ENCODE measurements at regions not wholly inside any gene's neighbourhood (a gene's known extent, or its start where the extent isn't known, plus 50 kb on each side); places are given as distances from the start of the nearest gene placed in this dataset.
"Not testable (repeated sequence)": the region's sequence is repeated elsewhere in the genome, so short reads cannot be mapped to it uniquely, and the experiment has no call there.

DNA sequence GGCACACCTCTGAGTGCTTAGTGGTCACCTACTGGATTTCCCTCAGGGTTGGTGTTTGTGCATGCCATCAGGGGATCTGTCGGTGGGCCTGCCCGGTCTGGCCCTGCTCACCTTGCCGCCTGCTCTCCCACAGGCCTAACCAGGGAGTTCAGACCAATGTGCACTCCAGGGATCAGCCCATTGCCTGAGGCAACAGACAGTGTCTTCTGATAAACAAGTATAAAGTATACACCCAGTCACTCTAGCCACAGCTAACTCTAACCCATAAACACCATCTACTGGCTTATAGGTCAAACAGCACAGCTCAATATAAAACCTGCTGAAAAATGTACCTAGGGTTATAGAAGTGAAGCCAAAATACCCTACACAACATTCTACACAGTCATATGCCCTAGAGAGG, 1300.0 kb downstream of the PLA2G4A start:
- CTCF ChIA-PET: no interaction called here
- Mint-ChIP-seq H3K36me3 (ENCODE audit: low read depth) (no peaks in the 10 kb centered on the region), H3K27me3 (ENCODE audit: low read depth) (no peaks in the 10 kb centered on the region), H3K9me3 (ENCODE audit: insufficient read depth) (peaks cover 8% of the 10 kb centered on the region), H3K27ac (no peak overlapping the region), H3K4me3 (no peak overlapping the region), H3K4me1 (ENCODE audit: low read depth) (no peaks in the 10 kb centered on the region)
- no peak for DNase-seq
- POLR2A ChIA-PET: no interaction called here
- ATAC-seq: no peak

DNA sequence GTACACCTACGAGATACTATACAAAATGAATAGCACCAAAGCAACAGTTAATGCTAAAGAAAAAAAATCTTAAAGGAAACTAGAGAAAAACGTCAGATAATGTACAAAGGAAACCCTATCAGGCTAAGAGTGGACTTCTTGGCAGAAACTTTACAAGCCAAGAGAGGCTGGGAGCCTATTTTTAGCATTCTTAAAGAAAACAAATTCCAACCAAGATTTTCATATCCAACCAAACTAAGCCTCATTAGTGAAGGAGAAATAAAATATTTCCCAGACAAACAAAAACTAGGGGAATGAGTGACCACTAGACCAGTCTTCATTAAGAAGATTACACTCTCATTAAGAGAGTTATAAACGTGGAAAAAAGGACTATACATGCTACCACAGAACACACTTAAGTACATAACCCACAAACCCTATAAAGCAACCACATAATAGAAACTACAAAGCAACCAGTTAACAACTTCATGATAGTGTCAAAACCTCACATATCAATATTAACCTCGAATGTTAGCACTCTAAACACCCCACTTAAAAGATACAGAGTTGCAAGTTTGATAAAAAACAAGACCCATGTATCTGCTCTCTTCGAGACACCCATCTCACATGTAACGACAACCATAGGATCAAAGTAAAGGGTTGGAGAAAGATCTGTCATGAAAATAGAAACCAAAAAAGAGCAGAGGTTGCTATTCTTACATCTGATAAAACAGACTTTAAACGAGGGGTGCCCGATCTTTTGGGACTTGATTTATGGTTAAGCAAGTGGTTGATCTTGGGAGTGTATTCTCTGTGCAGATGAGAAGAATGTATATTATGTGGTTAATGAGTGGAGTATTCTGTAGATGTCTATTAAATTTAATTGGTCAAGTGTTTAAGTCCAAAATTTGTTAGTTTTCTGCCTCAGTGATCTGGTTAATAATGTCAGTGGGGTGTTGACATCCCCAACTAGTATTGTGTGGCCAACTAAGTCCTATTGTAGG, 1301.4 kb downstream of the PLA2G4A start:
- Mint-ChIP-seq H3K27ac (no peak overlapping the region), H3K36me3 (ENCODE audit: low read depth) (no peaks in the 10 kb centered on the region), H3K4me1 (ENCODE audit: low read depth) (no peaks in the 10 kb centered on the region), H3K4me3 (no peak overlapping the region), H3K9me3 (ENCODE audit: insufficient read depth) (peaks cover 8% of the 10 kb centered on the region), H3K27me3 (ENCODE audit: low read depth) (no peaks in the 10 kb centered on the region)
- no peak for ATAC-seq
- CTCF ChIA-PET: no interaction called here
- no peak for DNase-seq
- POLR2A ChIA-PET: no interaction called here

DNA sequence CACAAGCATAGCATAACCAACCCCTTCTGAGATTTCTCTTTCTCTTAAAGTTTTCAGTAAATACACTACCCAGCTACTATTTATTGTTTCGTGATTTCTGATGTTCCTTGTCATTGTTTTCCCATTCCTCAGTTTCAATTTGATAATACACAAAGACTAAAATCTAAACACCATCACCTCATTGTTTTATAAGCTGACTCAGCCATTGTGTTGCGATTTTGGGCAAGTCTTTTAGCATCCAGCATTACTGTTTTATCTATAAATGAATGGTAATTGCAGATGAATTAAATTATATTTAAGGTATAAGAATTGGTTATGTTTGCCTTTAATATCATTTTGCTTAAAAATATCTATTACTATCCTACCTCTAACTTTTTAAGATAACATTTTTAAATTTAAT, 1308.5 kb downstream of the PLA2G4A start:
- ChIA-PET CTCF (no interaction called here), POLR2A (no interaction called here)
- no peak overlapping the region for H3K27ac Mint-ChIP-seq
- no peak overlapping the region for H3K4me3 Mint-ChIP-seq
- DNase-seq: no peak
- no peaks in the 10 kb centered on the region for H3K36me3 Mint-ChIP-seq (ENCODE audit: low read depth)
- no peaks in the 10 kb centered on the region for H3K4me1 Mint-ChIP-seq (ENCODE audit: low read depth)
- no peaks in the 10 kb centered on the region for H3K9me3 Mint-ChIP-seq (ENCODE audit: insufficient read depth)
- no peak for ATAC-seq
- H3K27me3 Mint-ChIP-seq (ENCODE audit: low read depth): no peaks in the 10 kb centered on the region

DNA sequence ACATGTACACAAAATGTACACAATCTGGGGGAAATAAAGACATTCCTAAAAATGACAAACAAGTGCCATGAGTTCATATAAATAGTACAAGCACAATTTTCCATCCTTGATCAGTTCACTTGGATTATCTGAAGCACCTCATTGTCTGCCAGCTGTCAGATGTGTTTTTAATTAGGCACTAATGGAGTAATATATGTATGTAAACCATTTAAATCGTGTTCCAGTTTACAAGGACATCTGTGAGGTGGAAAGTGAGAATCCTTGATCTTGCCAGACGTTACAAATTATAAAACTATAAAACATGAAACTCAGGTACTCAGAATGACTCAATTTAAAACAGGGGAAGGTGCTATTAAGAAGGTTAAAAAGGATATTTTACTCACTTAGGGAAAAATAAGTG, 1312.2 kb downstream of the PLA2G4A start:
- Mint-ChIP-seq H3K4me1 (ENCODE audit: low read depth) (no peaks in the 10 kb centered on the region), H3K36me3 (ENCODE audit: low read depth) (no peaks in the 10 kb centered on the region), H3K27me3 (ENCODE audit: low read depth) (no peaks in the 10 kb centered on the region), H3K27ac (no peak overlapping the region), H3K9me3 (ENCODE audit: insufficient read depth) (no peaks in the 10 kb centered on the region), H3K4me3 (no peak overlapping the region)
- DNase-seq: no peak
- CTCF ChIA-PET: no interaction called here
- no peak for ATAC-seq
- POLR2A ChIA-PET: no interaction called here

DNA sequence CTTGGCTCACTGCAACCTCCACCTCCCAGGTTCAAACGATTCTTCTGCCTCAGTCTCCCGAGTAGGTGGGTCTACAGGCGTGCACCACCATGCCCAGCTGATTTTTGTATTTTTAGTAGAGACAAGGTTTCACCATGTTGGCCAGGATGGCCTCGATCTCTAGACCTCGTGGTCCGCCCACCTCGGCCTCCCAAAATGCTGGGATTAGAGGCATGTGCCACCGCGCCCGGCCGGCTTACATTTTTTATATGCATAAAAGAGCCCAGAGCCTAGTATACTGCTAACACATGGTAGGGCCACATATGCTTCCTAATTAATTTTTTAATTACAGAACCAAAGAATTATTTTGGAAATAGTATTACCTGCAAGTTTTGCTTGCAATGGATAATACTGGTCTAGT, 1325.4 kb downstream of the PLA2G4A start:
- H3K4me3 Mint-ChIP-seq: no peak overlapping the region
- POLR2A ChIA-PET: no interaction called here

DNA sequence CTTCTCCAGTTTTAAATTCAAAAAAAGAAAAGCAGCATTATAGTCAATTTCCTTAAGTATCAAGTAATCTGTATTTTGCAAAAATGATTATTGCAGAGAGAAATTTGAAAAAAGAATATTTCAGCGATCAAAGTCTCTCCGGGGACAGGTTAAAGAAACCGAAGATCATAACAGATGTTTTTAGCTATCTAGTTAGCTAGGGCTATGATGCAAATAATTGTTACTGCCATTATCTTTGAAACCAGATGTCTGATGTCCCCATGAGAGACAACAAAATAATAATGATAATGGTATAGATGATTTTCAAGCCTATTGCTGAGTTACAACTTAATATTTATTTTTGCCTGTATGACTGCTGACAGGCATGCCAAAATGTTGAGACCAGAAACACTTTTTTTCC, 1326.0 kb downstream of the PLA2G4A start:
- Mint-ChIP-seq H3K9me3 (ENCODE audit: insufficient read depth) (no peaks in the 10 kb centered on the region), H3K27ac (no peak overlapping the region), H3K4me1 (ENCODE audit: low read depth) (no peaks in the 10 kb centered on the region), H3K4me3 (no peak overlapping the region), H3K27me3 (ENCODE audit: low read depth) (no peaks in the 10 kb centered on the region), H3K36me3 (ENCODE audit: low read depth) (no peaks in the 10 kb centered on the region)
- CTCF ChIA-PET: no interaction called here
- ATAC-seq: no peak
- POLR2A ChIA-PET: no interaction called here
- no peak for DNase-seq

More for the DNA sequence above, 1325.4 kb downstream of the PLA2G4A start:
- no peaks in the 10 kb centered on the region for H3K27me3 Mint-ChIP-seq (ENCODE audit: low read depth)
- CTCF ChIA-PET: no interaction called here
- ATAC-seq (no peak), DNase-seq (no peak)
- no peaks in the 10 kb centered on the region for H3K4me1 Mint-ChIP-seq (ENCODE audit: low read depth)
- no peaks in the 10 kb centered on the region for H3K36me3 Mint-ChIP-seq (ENCODE audit: low read depth)
- H3K9me3 Mint-ChIP-seq (ENCODE audit: insufficient read depth): no peaks in the 10 kb centered on the region
- H3K27ac Mint-ChIP-seq: no peak overlapping the region

GRCh38 chr1:188155261-188155660, 1326.5 kb downstream of the PLA2G4A start:
- DNase-seq (no peak), ATAC-seq (no peak)
- no peaks in the 10 kb centered on the region for H3K36me3 Mint-ChIP-seq (ENCODE audit: low read depth)
- H3K27me3 Mint-ChIP-seq (ENCODE audit: low read depth): no peaks in the 10 kb centered on the region
- no peaks in the 10 kb centered on the region for H3K4me1 Mint-ChIP-seq (ENCODE audit: low read depth)
- CTCF ChIA-PET: no interaction called here
- no peak overlapping the region for H3K27ac Mint-ChIP-seq
- POLR2A ChIA-PET: no interaction called here
- H3K9me3 Mint-ChIP-seq (ENCODE audit: insufficient read depth): no peaks in the 10 kb centered on the region
- no peak overlapping the region for H3K4me3 Mint-ChIP-seq

DNA sequence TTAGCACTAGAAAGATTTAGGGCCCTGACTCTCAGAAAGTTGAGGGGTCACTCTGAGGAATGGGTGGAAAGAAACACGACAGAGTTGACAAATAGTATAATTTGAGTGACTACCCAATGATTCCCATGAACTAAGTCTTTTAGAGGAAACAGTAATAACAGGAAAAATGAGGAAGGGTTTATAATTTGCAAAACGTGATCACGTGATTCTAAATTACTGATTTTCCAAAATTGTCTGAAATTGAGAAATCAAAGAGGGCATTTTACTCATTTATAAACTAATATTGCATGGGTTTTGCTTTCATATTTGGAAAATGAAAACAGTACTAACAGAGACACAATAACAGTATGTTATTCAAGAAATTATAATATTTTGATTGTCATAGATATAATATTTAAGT, 1335.7 kb downstream of the PLA2G4A start:
- peaks cover 7% of the 10 kb centered on the region for H3K9me3 Mint-ChIP-seq (ENCODE audit: insufficient read depth)
- ChIA-PET CTCF (no interaction called here), POLR2A (no interaction called here)
- no peak for ATAC-seq
- no peak for DNase-seq
- no peak overlapping the region for H3K4me3 Mint-ChIP-seq
- H3K4me1 Mint-ChIP-seq (ENCODE audit: low read depth): no peaks in the 10 kb centered on the region
- no peak overlapping the region for H3K27ac Mint-ChIP-seq
- no peaks in the 10 kb centered on the region for H3K36me3 Mint-ChIP-seq (ENCODE audit: low read depth)
- H3K27me3 Mint-ChIP-seq (ENCODE audit: low read depth): no peaks in the 10 kb centered on the region

GRCh38 chr1:188166654-188167053, 1337.9 kb downstream of the PLA2G4A start:
- Mint-ChIP-seq H3K36me3 (ENCODE audit: low read depth) (no peaks in the 10 kb centered on the region), H3K4me3 (no peak overlapping the region), H3K27ac (no peak overlapping the region), H3K4me1 (ENCODE audit: low read depth) (no peaks in the 10 kb centered on the region), H3K27me3 (ENCODE audit: low read depth) (no peaks in the 10 kb centered on the region), H3K9me3 (ENCODE audit: insufficient read depth) (peaks cover 7% of the 10 kb centered on the region)
- ChIA-PET POLR2A (no interaction called here), CTCF (no interaction called here)
- ATAC-seq: no peak
- no peak for DNase-seq

DNA sequence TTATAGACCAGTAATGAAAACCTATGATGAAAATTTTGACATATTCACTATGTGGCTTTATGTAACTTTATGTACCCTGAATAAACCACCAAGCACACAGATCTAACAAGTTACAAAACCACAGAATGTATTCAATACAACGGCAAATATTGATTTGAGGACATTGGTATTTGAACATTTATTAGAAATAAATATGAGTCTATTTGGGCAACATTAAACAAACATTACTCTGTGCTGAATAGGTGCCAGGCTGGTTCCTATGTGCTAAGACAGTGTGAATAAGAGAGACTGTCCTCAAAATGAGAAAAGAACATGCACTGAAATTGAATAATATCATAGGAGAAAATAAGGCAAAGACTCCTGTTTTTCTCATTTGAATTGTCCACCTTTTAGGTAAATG, 1341.2 kb downstream of the PLA2G4A start:
- DNase-seq: no peak
- H3K4me3 Mint-ChIP-seq: no peak overlapping the region
- no peaks in the 10 kb centered on the region for H3K4me1 Mint-ChIP-seq (ENCODE audit: low read depth)
- no peak overlapping the region for H3K27ac Mint-ChIP-seq
- H3K27me3 Mint-ChIP-seq (ENCODE audit: low read depth): no peaks in the 10 kb centered on the region
- H3K36me3 Mint-ChIP-seq (ENCODE audit: low read depth): no peaks in the 10 kb centered on the region
- no peak for ATAC-seq
- CTCF ChIA-PET: no interaction called here
- H3K9me3 Mint-ChIP-seq (ENCODE audit: insufficient read depth): peaks cover 10% of the 10 kb centered on the region
- POLR2A ChIA-PET: no interaction called here

DNA sequence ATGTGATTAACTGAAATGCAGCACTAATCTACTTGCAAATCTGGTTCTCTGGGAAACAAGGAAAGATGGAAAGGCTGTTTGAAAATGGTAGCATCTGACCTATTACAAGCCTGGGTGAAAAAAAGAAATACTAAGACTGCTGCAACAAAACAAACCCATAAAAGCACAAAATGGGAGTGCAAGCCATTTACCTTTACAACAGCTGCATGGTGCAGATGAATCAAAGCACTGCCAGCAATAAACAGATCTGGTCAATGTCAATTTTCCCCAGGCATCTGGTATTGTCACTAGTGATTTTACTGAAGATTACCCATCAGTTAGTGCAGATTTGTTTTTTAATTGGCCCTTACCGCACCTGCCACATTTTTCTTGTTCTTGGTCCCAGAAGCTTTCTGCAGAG, 1341.7 kb downstream of the PLA2G4A start:
- Mint-ChIP-seq H3K27ac (no peak overlapping the region), H3K36me3 (ENCODE audit: low read depth) (no peaks in the 10 kb centered on the region), H3K9me3 (ENCODE audit: insufficient read depth) (peaks cover 10% of the 10 kb centered on the region), H3K27me3 (ENCODE audit: low read depth) (no peaks in the 10 kb centered on the region), H3K4me1 (ENCODE audit: low read depth) (no peaks in the 10 kb centered on the region), H3K4me3 (no peak overlapping the region)
- POLR2A ChIA-PET: no interaction called here
- DNase-seq (no peak), ATAC-seq (no peak)
- CTCF ChIA-PET: no interaction called here

DNA sequence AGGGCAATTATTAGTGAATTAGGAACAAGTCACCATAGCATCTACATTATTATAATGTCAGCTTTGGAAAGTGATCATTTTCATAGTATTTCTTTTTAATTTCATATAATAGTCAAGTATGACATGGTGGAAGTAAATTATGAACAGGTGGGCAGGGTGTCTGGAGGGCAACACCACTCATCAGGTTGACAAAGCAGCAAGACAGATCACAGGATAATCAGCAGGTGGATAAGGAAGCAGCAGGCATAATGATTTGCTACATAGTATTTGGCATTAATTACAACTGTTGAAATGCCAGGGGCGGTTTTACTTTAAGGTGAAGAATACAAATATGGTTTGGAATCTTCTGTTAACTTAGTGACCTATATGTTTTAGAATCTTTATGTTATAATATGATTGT, 1342.2 kb downstream of the PLA2G4A start:
- DNase-seq: no peak
- no peaks in the 10 kb centered on the region for H3K27me3 Mint-ChIP-seq (ENCODE audit: low read depth)
- no peak overlapping the region for H3K4me3 Mint-ChIP-seq
- peaks cover 6% of the 10 kb centered on the region for H3K9me3 Mint-ChIP-seq (ENCODE audit: insufficient read depth)
- no peak overlapping the region for H3K27ac Mint-ChIP-seq
- H3K36me3 Mint-ChIP-seq (ENCODE audit: low read depth): no peaks in the 10 kb centered on the region
- no peak for ATAC-seq
- no peaks in the 10 kb centered on the region for H3K4me1 Mint-ChIP-seq (ENCODE audit: low read depth)
- CTCF ChIA-PET: no interaction called here
- POLR2A ChIA-PET: no interaction called here

GRCh38 chr1:188182063-188182462, 1353.3 kb downstream of the PLA2G4A start:
- H3K36me3 Mint-ChIP-seq (ENCODE audit: low read depth); CTCF ChIA-PET; H3K4me1 Mint-ChIP-seq (ENCODE audit: low read depth); ATAC-seq; H3K4me3 Mint-ChIP-seq; DNase-seq; H3K27ac Mint-ChIP-seq; H3K9me3 Mint-ChIP-seq (ENCODE audit: insufficient read depth); POLR2A ChIA-PET; H3K27me3 Mint-ChIP-seq (ENCODE audit: low read depth): not testable (repeated sequence)
